CD4-positive, alpha-beta T cell treated with Interleukin-12 subunit alpha and Interleukin-12 subunit beta, for 1 hour (primary cell): ENCODE measurements at regions not wholly inside any gene's neighbourhood (a gene's known extent, or its start where the extent isn't known, plus 50 kb on each side); places are given as distances from the start of the nearest gene placed in this dataset.

Experiments used
- DNase-seq: peaks from one replicate; pipeline ENCODE4 v3.0.0-alpha.2; 2020

DNA sequence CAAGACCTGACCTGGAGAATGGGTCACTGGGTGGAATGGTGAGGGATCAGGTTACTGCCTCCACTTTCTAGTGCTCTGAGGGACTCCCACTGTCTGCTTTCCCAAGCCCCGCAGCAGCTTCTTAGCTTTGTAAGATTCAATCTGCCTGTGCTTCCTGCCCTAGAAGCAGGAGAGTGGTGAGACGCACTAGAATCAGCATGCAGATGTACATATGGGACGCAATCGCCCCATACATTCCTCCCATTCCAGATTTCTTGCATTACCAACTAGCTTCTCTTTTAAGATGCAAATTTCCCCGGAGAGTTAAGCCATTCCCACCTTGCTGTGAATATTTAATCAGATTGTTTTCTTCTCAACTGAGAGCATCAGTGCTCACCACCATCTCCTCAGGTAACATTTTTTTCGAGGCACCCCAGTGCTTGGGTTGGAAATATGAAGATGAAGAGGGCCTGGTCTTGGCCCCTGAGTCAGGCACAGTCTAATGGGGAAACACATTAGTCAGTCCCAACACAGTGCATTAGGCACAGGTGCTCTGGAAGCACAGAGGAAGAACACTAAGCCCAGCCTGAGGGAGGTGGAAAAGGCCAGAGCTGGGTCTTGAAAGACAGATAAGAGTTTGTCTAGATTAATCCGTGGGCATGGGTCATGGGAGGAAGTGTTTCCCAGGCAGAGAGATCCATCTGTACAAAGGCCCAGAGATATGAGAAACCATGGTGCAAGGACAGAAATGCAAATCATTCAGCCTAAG, 66.7 kb upstream of the PRPS1 start:
- no peak for DNase-seq

DNA sequence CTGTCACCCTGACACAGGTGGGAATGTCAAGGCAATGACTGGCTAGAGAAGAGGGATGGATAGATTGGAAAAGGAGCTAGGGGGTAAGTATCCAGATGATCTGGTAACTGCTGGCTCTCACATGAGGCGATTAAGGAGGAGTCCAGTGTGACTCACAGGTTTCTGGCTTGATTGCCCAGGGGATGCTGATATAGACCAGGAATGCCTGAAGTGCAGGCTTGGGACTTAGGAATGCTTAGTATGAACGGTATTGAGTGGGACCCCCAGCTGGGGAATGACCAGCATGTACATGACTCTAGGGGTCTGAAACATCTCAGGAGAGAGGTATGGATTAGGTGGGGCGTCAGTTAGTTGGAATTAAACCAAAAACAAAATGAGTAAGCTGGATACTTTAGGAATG, 65.8 kb upstream of the PRPS1 start:
- DNase-seq = no peak

- DNase-seq = no peak
Observed at GRCh38 chrX:107563824-107564223, 64.5 kb upstream of the PRPS1 start.

DNA sequence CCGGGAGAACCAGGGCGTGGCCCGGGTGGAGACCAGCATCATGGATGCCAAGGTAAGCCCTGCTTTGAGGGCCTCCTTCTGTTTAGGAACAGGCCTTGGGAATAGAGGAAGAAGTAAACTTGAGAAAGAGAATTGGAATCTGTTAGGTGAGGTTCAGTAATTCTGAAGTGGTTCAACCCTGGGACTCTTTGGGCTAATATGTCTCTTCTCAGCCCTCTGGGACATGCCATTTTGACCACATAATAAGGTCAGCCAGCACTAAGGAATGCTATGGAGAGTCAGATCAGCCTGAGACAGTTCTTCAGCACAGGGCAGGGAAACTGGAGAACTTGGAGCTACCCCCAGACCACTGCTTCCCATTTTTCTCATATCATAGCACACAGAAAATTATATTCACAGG, 63.3 kb upstream of the PRPS1 start:
- no peak for DNase-seq

- no peak for DNase-seq
Observed at GRCh38 chrX:107565931-107566603, 62.2 kb upstream of the PRPS1 start.

DNA sequence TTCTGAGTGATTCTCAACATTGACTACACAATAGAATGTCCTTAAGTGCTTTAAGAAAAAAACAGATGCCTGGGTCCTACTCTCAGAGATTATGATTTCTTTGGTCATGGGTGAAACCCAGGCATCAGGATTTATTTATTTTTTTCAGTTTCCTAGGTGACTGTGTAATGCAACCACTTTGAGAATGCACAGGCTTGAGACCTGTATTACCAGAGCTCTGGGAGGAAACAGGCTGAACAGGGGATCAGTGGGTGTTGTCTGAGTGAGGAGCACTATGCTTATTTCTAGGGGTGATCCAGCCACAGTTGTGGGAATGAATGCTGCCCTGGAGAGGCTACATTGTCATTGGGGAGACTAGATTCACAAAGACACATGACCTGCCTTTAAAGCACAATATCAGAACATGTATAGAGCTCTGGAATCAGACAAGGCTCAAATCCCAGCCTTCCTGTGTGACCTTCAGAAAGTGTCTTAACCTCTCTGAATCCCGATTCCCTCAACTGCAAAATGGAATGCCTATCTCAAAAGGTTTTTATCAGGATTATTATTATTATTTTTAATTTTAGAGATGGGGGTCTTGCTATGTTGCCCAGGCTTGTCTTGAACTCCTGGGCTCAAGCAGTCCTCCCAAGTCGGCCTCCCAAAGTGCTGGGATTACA, 61.6 kb upstream of the PRPS1 start:
- DNase-seq = no peak

DNA sequence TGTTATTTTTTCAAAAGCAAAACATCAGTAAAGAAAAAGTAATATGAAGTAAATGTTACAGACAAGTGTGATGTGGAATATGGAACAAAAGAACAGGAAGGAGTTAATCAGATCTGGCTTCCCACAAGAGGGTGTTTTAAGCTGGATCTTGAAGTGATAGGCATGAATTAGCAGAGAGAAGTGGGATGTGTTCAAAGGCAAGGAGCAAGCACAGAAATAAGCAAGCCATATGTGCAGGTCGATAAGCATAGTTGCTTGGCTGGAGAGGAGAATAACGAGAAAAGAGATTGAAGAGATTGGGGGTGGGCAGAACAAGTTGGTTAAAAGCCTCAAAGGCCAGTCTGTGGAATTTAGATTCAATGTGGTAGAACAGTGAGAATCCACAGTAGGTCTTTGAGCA, 60.9 kb upstream of the PRPS1 start:
- DNase-seq = no peak

DNA sequence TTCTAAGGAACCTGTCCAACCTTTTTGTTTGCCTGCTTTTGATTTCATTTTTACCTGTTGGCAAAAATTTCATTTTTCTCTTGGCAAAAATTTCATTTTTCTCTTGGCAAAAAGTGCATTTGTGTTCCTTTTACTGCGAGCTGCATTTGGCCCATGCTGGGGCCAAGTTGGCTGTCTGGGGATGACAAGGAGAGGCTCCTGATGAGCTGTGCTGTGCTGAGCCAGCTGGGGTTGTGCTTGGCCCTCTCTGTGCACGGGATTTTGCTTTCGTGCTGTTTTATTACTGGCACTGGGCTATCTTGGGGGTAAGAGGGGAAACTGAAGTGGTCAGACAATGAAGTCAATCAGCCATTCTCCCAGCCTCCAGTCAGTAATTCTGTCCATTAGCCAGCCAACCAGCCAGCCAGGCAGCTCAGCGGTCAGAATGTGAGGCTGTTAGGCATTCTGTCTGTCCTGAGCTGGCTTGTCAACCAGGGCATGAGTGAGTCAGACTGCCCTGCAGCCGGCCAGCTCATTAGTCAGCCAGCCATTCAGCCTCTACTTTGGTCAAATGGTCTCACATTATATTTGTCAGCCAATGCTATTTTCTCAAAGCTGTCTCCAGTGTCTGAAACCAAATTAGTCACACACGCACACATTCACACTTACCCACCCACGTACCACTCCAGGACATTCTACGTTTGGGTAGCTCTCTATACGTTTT, 56.9 kb upstream of the PRPS1 start:
- no peak for DNase-seq

DNA sequence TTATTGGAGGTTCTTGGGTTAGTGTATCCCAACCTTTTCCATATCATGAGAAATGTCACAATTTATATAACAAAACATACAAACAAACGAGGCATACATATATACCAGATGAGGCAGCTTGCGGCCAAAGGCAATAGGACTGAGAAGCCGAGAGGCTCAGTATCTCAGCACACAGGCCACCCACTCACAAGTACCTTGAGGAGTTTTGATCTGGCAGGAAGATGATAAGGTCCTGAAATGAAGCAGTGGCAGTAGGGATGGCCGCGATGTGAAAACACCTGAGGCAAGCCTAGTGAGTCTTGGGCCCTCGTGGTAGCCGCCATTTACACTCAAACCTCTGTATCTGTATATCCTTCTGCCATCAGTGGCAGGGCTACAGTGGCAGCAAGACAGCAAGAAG, 55.3 kb upstream of the PRPS1 start:
- no peak for DNase-seq

DNA sequence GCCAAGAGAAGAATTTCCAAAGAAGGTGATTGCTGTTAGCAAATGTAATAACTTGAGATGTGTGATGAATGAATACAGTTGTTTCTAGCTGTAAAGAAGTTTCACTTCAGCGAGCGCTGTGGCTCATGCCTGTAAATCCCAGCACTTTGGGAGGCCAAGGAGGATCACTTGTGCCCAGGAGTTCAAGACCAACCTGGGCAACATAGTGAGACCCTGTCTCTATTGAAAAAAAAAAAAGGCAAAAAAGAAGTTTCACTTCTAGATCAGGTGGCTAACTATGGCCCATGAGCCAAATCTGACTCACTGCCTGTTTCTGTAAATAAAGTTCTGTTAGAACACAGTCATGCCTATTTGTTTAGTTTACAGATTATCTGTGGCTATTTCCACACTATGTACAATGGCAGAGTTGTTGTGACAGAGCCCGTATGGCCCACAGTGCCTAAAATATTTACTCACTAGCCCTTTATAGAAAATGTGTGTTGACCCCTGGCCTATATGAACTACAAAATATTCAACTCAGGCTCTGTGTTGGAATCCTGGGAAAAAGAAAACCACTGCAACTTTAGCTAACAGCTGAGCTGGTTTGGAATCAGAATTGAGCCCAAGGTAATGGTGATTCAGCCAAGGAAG, 54.1 kb upstream of the PRPS1 start:
- DNase-seq = no peak

DNA sequence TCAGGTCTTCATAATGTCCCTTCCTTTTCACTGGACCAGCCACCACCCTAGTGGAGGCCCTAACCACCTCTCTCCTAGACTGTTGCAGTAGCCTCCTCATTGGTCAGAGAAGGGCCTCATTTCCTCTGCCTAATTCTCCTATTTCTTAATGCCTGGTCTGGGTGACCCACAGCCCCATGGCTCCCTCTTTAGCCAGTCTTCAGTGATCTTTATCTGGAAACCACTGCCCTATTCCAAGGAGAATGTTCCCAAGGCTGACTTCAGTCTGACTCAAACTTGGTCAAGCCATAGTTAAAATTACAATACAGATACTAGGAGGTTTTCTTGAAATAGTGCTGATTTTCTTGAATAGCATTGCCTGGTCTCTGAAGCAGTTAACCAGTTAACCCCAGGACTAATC, 53.6 kb upstream of the PRPS1 start:
- DNase-seq = no peak

DNA sequence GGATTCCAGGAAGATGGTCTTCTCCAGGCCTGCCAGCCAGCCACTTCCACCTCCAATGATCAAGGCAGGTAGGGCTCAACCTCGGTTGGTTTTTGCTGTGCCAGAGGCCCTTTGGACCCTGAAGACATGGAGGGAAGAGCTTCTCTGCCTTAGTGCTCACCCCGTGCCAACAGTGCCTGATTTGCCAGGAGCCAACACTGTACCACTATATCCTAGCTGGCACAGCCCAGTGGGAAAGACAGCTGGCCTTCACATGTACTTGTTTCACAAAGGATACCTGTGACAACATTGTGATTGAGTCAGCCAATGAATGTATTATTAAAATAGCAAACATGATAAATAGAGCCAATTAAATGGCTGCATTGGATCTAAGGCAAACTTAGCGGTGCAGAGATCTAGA, 51.9 kb upstream of the PRPS1 start:
- no peak for DNase-seq

- no peak for DNase-seq
Observed at GRCh38 chrX:107576841-107577240, 51.5 kb upstream of the PRPS1 start.

DNA sequence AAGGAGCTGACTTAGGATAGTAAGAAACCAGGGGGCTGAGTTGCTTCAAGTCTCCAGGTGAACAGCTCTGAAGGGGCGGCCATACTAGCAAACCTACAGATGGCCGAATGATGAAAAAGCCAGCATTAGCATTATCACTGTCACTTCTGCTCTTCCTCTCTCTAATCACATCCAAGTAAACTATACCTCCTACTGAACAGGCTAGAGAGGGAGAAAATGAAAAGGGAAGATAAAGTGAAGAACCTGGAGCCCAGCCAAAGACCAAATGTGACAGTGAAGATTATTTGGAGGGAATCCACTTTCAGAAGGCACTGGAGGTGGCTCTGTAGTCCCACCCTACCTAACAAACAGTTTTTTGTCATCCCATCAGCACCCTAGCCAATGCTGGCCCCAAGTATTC, 50.4 kb upstream of the PRPS1 start:
- DNase-seq = no peak
